Endothelial cell of umbilical vein (primary cell): ENCODE measurements at regions not wholly inside any gene's neighbourhood (a gene's known extent, or its start where the extent isn't known, plus 50 kb on each side); places are given as distances from the start of the nearest gene placed in this dataset.

Source experiments
- BruUV-seq: library from RNA; stranded (reverse); fragments of 400-500 nt; replicated peaks from 2 replicates; lab custom pipeline; 2021; lab: Mats Ljungman, UMichigan
- CTCF ChIA-PET: fragments of 300-600, 350-600 bp; sonication (Branson Sonifier 250); formaldehyde crosslinking; loops from one replicate; lab custom pipeline; 2021; ENCODE audit warnings: antibody characterized with exemption, inconsistent platforms; lab: Charles Lee
- POLR2A ChIA-PET: fragments of 300-600, 350-600 bp; sonication (Branson Sonifier 250); formaldehyde crosslinking; loops from one replicate; lab custom pipeline; 2021; ENCODE audit warnings: antibody characterized with exemption, inconsistent platforms; lab: Charles Lee
- DNase-seq: peaks from one replicate; pipeline ENCODE4 v3.0.0-alpha.2; 2011; ENCODE audit warnings: low read depth, low spot score
- FAIRE-seq: peaks from 2 replicates; lab custom pipeline; 2011; peaks lifted over from hg19 to GRCh38; lab: Jason Lieb, UNC
- H2AFZ ChIP-seq: 2 replicates; pipeline ENCODE4 v1.6.0; 2012; ENCODE audit warnings: low read depth, low read length, control low read depth, inconsistent platforms
- H3K27ac ChIP-seq: 2 replicates; pipeline ENCODE4 v1.5.1; 2011; ENCODE audit warnings: low read depth, mild to moderate bottlenecking, control low read depth, low read length, moderate library complexity; ENCODE audit not compliant: insufficient read depth
- H3K27me3 ChIP-seq, 2 experiments: 2 replicates each; pipeline versions ENCODE4 v1.6.0 to v1.6.1; 2011; ENCODE audit warnings: low read length in 2 of 2, mixed read lengths in 1 of 2; ENCODE audit not compliant: control insufficient read depth in 2 of 2, insufficient read depth in 2 of 2
- H3K36me3 ChIP-seq, 2 experiments: 2 replicates in 1 of 2; 3 replicates in 1 of 2; pipeline ENCODE4 v1.5.1; 2011; ENCODE audit warnings: low read length in 2 of 2, mild to moderate bottlenecking in 1 of 2, moderate library complexity in 1 of 2; ENCODE audit not compliant: control insufficient read depth in 2 of 2, insufficient read depth in 2 of 2; ENCODE audit errors: extremely low read depth in 1 of 2
- H3K4me1 ChIP-seq: 3 replicates; pipeline ENCODE4 v1.5.1; 2011; ENCODE audit warnings: mild to moderate bottlenecking, low read length; ENCODE audit not compliant: control insufficient read depth, insufficient read depth; ENCODE audit errors: extremely low read depth
- H3K4me2 ChIP-seq: 2 replicates; pipeline ENCODE4 v1.6.1; 2011; ENCODE audit warnings: low read length, control low read depth, mixed read lengths; ENCODE audit not compliant: insufficient read depth
- H3K4me3 ChIP-seq, 3 experiments: fragments of 200-600 bp in 1 of 3; sonication (generic), shearing (Covaris generic) in 1 of 3; replicated peaks in 1 of 3; 2 replicates each; pipeline ENCODE4 v1.5.1; 2011 to 2016; ENCODE audit warnings: control low read depth in 3 of 3, low read length in 3 of 3, mild to moderate bottlenecking in 2 of 3, inconsistent platforms in 1 of 3, low read depth in 1 of 3, moderate library complexity in 1 of 3; ENCODE audit not compliant: insufficient read depth in 1 of 3
- H3K79me2 ChIP-seq: 2 replicates; pipeline ENCODE4 v1.6.0; 2012; ENCODE audit warnings: low read length, inconsistent platforms; ENCODE audit not compliant: control insufficient read depth, insufficient read depth
- H3K9ac ChIP-seq: replicated peaks from 2 replicates; pipeline ENCODE3; 2011; ENCODE audit warnings: low read length, control low read depth; ENCODE audit not compliant: insufficient read depth; ENCODE audit errors: extremely low read depth
- H3K9me1 ChIP-seq: replicated peaks from 3 replicates; pipeline ENCODE4 v1.6.0; 2011; ENCODE audit warnings: mild to moderate bottlenecking, low read length; ENCODE audit not compliant: control insufficient read depth, insufficient read depth; ENCODE audit errors: extremely low read depth
- H3K9me3 ChIP-seq: replicated peaks from 2 replicates; pipeline ENCODE4 v1.5.1; 2012; ENCODE audit warnings: low read length, inconsistent platforms; ENCODE audit not compliant: control insufficient read depth, insufficient read depth
- H4K20me1 ChIP-seq: replicated peaks from 2 replicates; pipeline ENCODE3; 2011; ENCODE audit warnings: mild to moderate bottlenecking, low read length; ENCODE audit not compliant: control insufficient read depth, insufficient read depth; ENCODE audit errors: extremely low read depth
- EZH2 ChIP-seq: IDR thresholded peaks from 2 replicates; pipeline ENCODE4 v1.6.1; 2012; ENCODE audit warnings: borderline replicate concordance, low read depth, mild to moderate bottlenecking, moderate library complexity, low read length, inconsistent platforms; ENCODE audit not compliant: severe bottlenecking
- FOS ChIP-seq: IDR thresholded peaks from 2 replicates; pipeline ENCODE4 v1.6.1; 2011; ENCODE audit warnings: mild to moderate bottlenecking, low read length, moderate library complexity, borderline replicate concordance; ENCODE audit not compliant: insufficient read depth
- GATA2 ChIP-seq: IDR thresholded peaks from 2 replicates; pipeline ENCODE4 v1.7.0; 2011; ENCODE audit warnings: low read depth, mild to moderate bottlenecking, moderate library complexity, mixed read lengths, low read length; ENCODE audit not compliant: insufficient read length, insufficient read depth
- MYC ChIP-seq: IDR thresholded peaks from one replicate; pipeline ENCODE4 v1.6.1; 2011; ENCODE audit warnings: mild to moderate bottlenecking, low read depth, low read length
- POLR2A ChIP-seq: IDR thresholded peaks from 2 replicates; pipeline ENCODE4 v1.6.1; 2012; ENCODE audit warnings: low read depth, mild to moderate bottlenecking, control low read depth, low read length
- POLR2AphosphoS5 ChIP-seq: IDR thresholded peaks from 2 replicates; pipeline ENCODE4 v1.6.1; 2012; ENCODE audit warnings: low read depth, mild to moderate bottlenecking, control low read depth, low read length, moderate library complexity; ENCODE audit not compliant: insufficient read depth
- dilution Hi-C: fragments of 300-500 bp; cut with MboI; formaldehyde crosslinking; loops from one replicate; pipeline ENCODE4 v1.15.0; 2019; ENCODE audit warnings: low sequenced_read_pairs; ENCODE audit not compliant: extremely low pct_ligation_motif_present
- intact Hi-C: fragments of 100-400 bp; cut with micrococcal nuclease; formaldehyde crosslinking; loops from one replicate; pipeline ENCODE4 v1.10.0; 2022
- TF ChIP-seq, protein P1 (sequence below): IDR thresholded peaks from 2 replicates; pipeline ENCODE4 v1.6.1; 2011; ENCODE audit not compliant: insufficient read depth, insufficient read length
- TF ChIP-seq, protein P2 (sequence below), 2 donors: IDR thresholded peaks; 1 replicate in 1 of 2; 2 replicates in 1 of 2; pipeline ENCODE4 v1.5.1; 2011; ENCODE audit warnings: low read length in 2 of 2, mild to moderate bottlenecking in 2 of 2, moderate library complexity in 2 of 2, control low read depth in 1 of 2, inconsistent platforms in 1 of 2, low read depth in 1 of 2; ENCODE audit not compliant: insufficient read depth in 1 of 2; ENCODE audit errors: extremely low read depth in 1 of 2

DNA sequence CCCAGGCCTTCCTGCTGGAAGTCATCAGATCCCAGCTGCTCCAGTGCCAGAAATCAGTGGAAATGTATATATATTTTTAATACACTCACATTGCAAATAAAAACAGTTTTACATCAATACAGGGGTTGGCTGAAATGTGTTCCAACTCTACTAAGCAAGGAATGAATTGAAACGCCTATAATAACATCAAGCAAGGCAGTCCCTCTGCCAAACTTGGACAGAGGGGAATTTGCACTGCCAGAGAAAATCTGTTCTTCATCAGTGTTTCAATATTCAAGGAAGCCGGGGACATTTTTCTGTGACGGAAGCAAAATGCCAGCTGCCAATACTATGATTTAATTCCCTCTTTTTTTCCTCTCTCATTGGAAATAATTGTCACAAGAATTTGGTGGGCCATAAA, 335.3 kb downstream of the TNS1 start:
- H3K9ac ChIP-seq, result no peak overlapping the region
- ChIA-PET POLR2A (no interaction called here), CTCF (interaction anchor here (1.2 to 2.5 kb wide), 2 partner anchors 12 to 16 kb away, joined by 3 to 14 read pairs; no protein-coding TSS in a partner anchor)
- no peaks in the 10 kb centered on the region for H4K20me1 ChIP-seq
- FAIRE-seq (no peak), DNase-seq (no peak)
- no peak for TF ChIP-seq FOS
- TF ChIP-seq POLR2A, result no peak
- TF ChIP-seq, protein P1, sequence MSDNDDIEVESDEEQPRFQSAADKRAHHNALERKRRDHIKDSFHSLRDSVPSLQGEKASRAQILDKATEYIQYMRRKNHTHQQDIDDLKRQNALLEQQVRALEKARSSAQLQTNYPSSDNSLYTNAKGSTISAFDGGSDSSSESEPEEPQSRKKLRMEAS, result no peak
- TF ChIP-seq MYC, result no peak
- no peak for TF ChIP-seq EZH2
- TF ChIP-seq, protein P2, sequence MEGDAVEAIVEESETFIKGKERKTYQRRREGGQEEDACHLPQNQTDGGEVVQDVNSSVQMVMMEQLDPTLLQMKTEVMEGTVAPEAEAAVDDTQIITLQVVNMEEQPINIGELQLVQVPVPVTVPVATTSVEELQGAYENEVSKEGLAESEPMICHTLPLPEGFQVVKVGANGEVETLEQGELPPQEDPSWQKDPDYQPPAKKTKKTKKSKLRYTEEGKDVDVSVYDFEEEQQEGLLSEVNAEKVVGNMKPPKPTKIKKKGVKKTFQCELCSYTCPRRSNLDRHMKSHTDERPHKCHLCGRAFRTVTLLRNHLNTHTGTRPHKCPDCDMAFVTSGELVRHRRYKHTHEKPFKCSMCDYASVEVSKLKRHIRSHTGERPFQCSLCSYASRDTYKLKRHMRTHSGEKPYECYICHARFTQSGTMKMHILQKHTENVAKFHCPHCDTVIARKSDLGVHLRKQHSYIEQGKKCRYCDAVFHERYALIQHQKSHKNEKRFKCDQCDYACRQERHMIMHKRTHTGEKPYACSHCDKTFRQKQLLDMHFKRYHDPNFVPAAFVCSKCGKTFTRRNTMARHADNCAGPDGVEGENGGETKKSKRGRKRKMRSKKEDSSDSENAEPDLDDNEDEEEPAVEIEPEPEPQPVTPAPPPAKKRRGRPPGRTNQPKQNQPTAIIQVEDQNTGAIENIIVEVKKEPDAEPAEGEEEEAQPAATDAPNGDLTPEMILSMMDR (IDR thresholded peaks at IDR 0.05; ENCODE audit: extremely low read depth in 1 of 2, insufficient read depth in 1 of 2, low read depth in 1 of 2, low read length in 2 of 2), result no peak
- TF ChIP-seq POLR2AphosphoS5, result no peak
- no peak for TF ChIP-seq GATA2
- no peaks in the 10 kb centered on the region for H3K9me3 ChIP-seq
- no peak overlapping the region for H3K27ac ChIP-seq
- no peak overlapping the region for H2AFZ ChIP-seq
- no peaks in the 10 kb centered on the region for H3K36me3 ChIP-seq
- H3K4me2 ChIP-seq, result no peak overlapping the region
- no peaks in the 10 kb centered on the region for H3K4me1 ChIP-seq
- no peaks in the 10 kb centered on the region for H3K79me2 ChIP-seq
- H3K9me1 ChIP-seq, result no peaks in the 10 kb centered on the region
- intact Hi-C loops, result no loop called here
- H3K27me3 ChIP-seq, result no peaks in the 10 kb centered on the region
- no TSS peak for BruUV-seq
- dilution Hi-C loops, result no loop called here
- no peak overlapping the region for H3K4me3 ChIP-seq
